IMR-90 (cell line): ENCODE measurements at regions not wholly inside any gene's neighbourhood (a gene's known extent, or its start where the extent isn't known, plus 50 kb on each side); places are given as distances from the start of the nearest gene placed in this dataset.

Experiments used
- ATAC-seq: fragments of 200-7000 bp; cut with Tn5 transposase; 2 replicates; pipeline ENCODE4 v1.9.1; 2020; ENCODE audit warnings: low read depth, mild to moderate bottlenecking, moderate library complexity
- BruUV-seq: library from RNA; stranded (reverse); fragments of 400-500 nt; replicated peaks from 2 replicates; lab custom pipeline; 2021; lab: Mats Ljungman, UMichigan
- CTCF ChIA-PET: fragments of 300-600 bp; formaldehyde crosslinking; extraction: SDS; loops from one replicate; lab custom pipeline; 2021; ENCODE audit warnings: antibody characterized with exemption; lab: Yijun Ruan, JAX
- POLR2A ChIA-PET: fragments of 300-600 bp; sonication (Branson Sonifier 250); formaldehyde crosslinking; loops from one replicate; lab custom pipeline; 2022; ENCODE audit warnings: antibody characterized with exemption; ENCODE audit not compliant: unreplicated experiment; lab: Charles Lee
- DNase-seq: peaks from one replicate; pipeline ENCODE4 v3.0.0; 2013
- H2AFZ ChIP-seq: replicated peaks from 2 replicates; pipeline ENCODE3; 2013; ENCODE audit warnings: low read length, mild to moderate bottlenecking; ENCODE audit not compliant: poor library complexity
- H2AK5ac ChIP-seq: 2 replicates; pipeline ENCODE4 v1.6.1; 2013; ENCODE audit warnings: low read depth, low read length, inconsistent platforms
- H2AK9ac ChIP-seq: replicated peaks from 2 replicates; pipeline ENCODE3; 2013; ENCODE audit warnings: mild to moderate bottlenecking, low read depth, low read length, moderate library complexity; ENCODE audit not compliant: poor library complexity
- H2BK120ac ChIP-seq: 2 replicates; pipeline ENCODE4 v1.6.1; 2013; ENCODE audit warnings: low read depth, low read length, inconsistent platforms
- H2BK15ac ChIP-seq: 3 replicates; pipeline ENCODE4 v1.6.1; 2013; ENCODE audit warnings: low read depth, low read length, inconsistent platforms
- H2BK20ac ChIP-seq: 2 replicates; pipeline ENCODE4 v1.6.1; 2013; ENCODE audit warnings: low read depth, mild to moderate bottlenecking, inconsistent platforms, low read length, moderate library complexity
- H2BK5ac ChIP-seq: 2 replicates; pipeline ENCODE4 v1.6.1; 2013; ENCODE audit warnings: mild to moderate bottlenecking, low read depth, low read length, inconsistent platforms; ENCODE audit not compliant: poor library complexity, severe bottlenecking
- H3K14ac ChIP-seq: replicated peaks from 2 replicates; pipeline ENCODE4 v1.6.1; 2013; ENCODE audit warnings: low read depth, low read length, inconsistent platforms
- H3K18ac ChIP-seq: 2 replicates; pipeline ENCODE4 v1.6.1; 2013; ENCODE audit warnings: low read depth, low read length, control low read depth
- H3K23ac ChIP-seq: 2 replicates; pipeline ENCODE4 v1.6.1; 2013; ENCODE audit warnings: low read depth, low read length, inconsistent platforms
- H3K27ac ChIP-seq: 2 replicates; pipeline ENCODE4 v1.5.1; 2013; ENCODE audit warnings: mild to moderate bottlenecking, control low read depth, low read length; ENCODE audit not compliant: insufficient read depth
- H3K27me3 ChIP-seq: 2 replicates; pipeline ENCODE4 v1.6.1; 2013; ENCODE audit warnings: low read length; ENCODE audit not compliant: control insufficient read depth, insufficient read depth
- H3K36me3 ChIP-seq: 2 replicates; pipeline ENCODE4 v1.6.1; 2013; ENCODE audit warnings: low read length, mixed read lengths; ENCODE audit not compliant: control insufficient read depth, insufficient read depth
- H3K4ac ChIP-seq: 2 replicates; pipeline ENCODE4 v1.6.1; 2013; ENCODE audit warnings: low read depth, low read length, inconsistent platforms
- H3K4me1 ChIP-seq: 2 replicates; pipeline ENCODE4 v1.6.1; 2013; ENCODE audit warnings: low read length, mixed read lengths; ENCODE audit not compliant: control insufficient read depth, insufficient read depth
- H3K4me2 ChIP-seq: 2 replicates; pipeline ENCODE4 v1.6.1; 2013; ENCODE audit warnings: low read depth, mild to moderate bottlenecking, control low read depth, low read length, moderate library complexity
- H3K4me3 ChIP-seq: 2 replicates; pipeline ENCODE4 v1.5.1; 2013; ENCODE audit warnings: low read depth, mild to moderate bottlenecking, control low read depth, low read length, moderate library complexity; ENCODE audit not compliant: insufficient read depth
- H3K56ac ChIP-seq: 2 replicates; pipeline ENCODE4 v1.6.1; 2013; ENCODE audit warnings: low read length, inconsistent platforms; ENCODE audit not compliant: insufficient read depth; ENCODE audit errors: extremely low read depth
- H3K79me1 ChIP-seq, 2 experiments: 2 replicates each; pipeline ENCODE4 v1.6.1; 2013; ENCODE audit warnings: low read length in 2 of 2, inconsistent platforms in 1 of 2, low read depth in 1 of 2
- H3K9ac ChIP-seq: 2 replicates; pipeline ENCODE4 v1.6.1; 2013; ENCODE audit warnings: low read depth, low read length, control low read depth
- H3K9me1 ChIP-seq: 2 replicates; pipeline ENCODE4 v1.6.1; 2013; ENCODE audit warnings: low read length, inconsistent platforms; ENCODE audit not compliant: insufficient read depth
- H3K9me3 ChIP-seq: 2 replicates; pipeline ENCODE4 v1.6.1; 2013; ENCODE audit warnings: low read length; ENCODE audit not compliant: control insufficient read depth, insufficient read depth
- H4K20me1 ChIP-seq: 2 replicates; pipeline ENCODE4 v1.6.1; 2013; ENCODE audit warnings: low read length, inconsistent platforms; ENCODE audit not compliant: insufficient read depth
- H4K5ac ChIP-seq: 2 replicates; pipeline ENCODE4 v1.6.1; 2013; ENCODE audit warnings: mild to moderate bottlenecking, low read depth, low read length, control low read depth
- H4K8ac ChIP-seq, 2 experiments: 2 replicates each; pipeline ENCODE4 v1.6.1; 2013; ENCODE audit warnings: low read depth in 2 of 2, low read length in 2 of 2, control low read depth in 1 of 2, inconsistent platforms in 1 of 2
- H4K91ac ChIP-seq: 2 replicates; pipeline ENCODE4 v1.6.1; 2013; ENCODE audit warnings: low read depth, low read length, inconsistent platforms; ENCODE audit not compliant: insufficient read depth
- BHLHE40 ChIP-seq: fragments of 150-350 bp; IDR thresholded peaks from 2 replicates; pipeline ENCODE4 v1.6.1; 2016; ENCODE audit warnings: mild to moderate bottlenecking, low read depth, low read length
- CEBPB ChIP-seq: IDR thresholded peaks from 2 replicates; pipeline ENCODE4 v1.6.1; 2012; ENCODE audit warnings: low read depth, low read length, improper control_type of control experiment
- CHD1 ChIP-seq: IDR thresholded peaks from 2 replicates; pipeline ENCODE4 v1.6.1; 2012; ENCODE audit warnings: low read depth, low read length, improper control_type of control experiment
- ELK1 ChIP-seq: fragments of 150-350 bp; IDR thresholded peaks from 2 replicates; pipeline ENCODE4 v1.6.1; 2016; ENCODE audit warnings: low read depth, mild to moderate bottlenecking, low read length, moderate library complexity, borderline replicate concordance
- FOS ChIP-seq: fragments of 150-350 bp; IDR thresholded peaks from 2 replicates; pipeline ENCODE4 v1.6.1; 2016; ENCODE audit warnings: low read depth, low read length
- MAFK ChIP-seq: IDR thresholded peaks from 2 replicates; pipeline ENCODE4 v1.6.1; 2012; ENCODE audit warnings: low read depth, low read length, improper control_type of control experiment
- MAZ ChIP-seq: IDR thresholded peaks from 2 replicates; pipeline ENCODE4 v1.6.1; 2012; ENCODE audit warnings: low read depth, mild to moderate bottlenecking, low read length, improper control_type of control experiment, moderate library complexity, borderline replicate concordance
- MXI1 ChIP-seq: IDR thresholded peaks from 2 replicates; pipeline ENCODE4 v1.6.1; 2012; ENCODE audit warnings: low read depth, mild to moderate bottlenecking, low read length, moderate library complexity, borderline replicate concordance
- NFE2L2 ChIP-seq: fragments of 150-350 bp; IDR thresholded peaks from 2 replicates; pipeline ENCODE4 v1.6.1; 2016; ENCODE audit warnings: low read depth, mild to moderate bottlenecking, low read length
- POLR2A ChIP-seq: IDR thresholded peaks from 2 replicates; pipeline ENCODE4 v1.6.1; 2012; ENCODE audit warnings: mild to moderate bottlenecking, low read depth, low read length
- RAD21 ChIP-seq: IDR thresholded peaks from 2 replicates; pipeline ENCODE4 v1.6.1; 2012; ENCODE audit warnings: low read length, improper control_type of control experiment
- RCOR1 ChIP-seq: IDR thresholded peaks from 2 replicates; pipeline ENCODE4 v1.6.1; 2012; ENCODE audit warnings: mild to moderate bottlenecking, low read length, improper control_type of control experiment; ENCODE audit not compliant: insufficient replicate concordance
- RFX5 ChIP-seq: IDR thresholded peaks from 2 replicates; pipeline ENCODE4 v1.8.0; 2012; ENCODE audit warnings: low read depth, mild to moderate bottlenecking, low read length, moderate library complexity
- SMC3 ChIP-seq: fragments of 150-350 bp; IDR thresholded peaks from 2 replicates; pipeline ENCODE4 v1.6.1; 2016; ENCODE audit warnings: low read depth, mild to moderate bottlenecking, antibody characterized with exemption, low read length, moderate library complexity
- USF2 ChIP-seq: fragments of 150-350 bp; IDR thresholded peaks from 2 replicates; pipeline ENCODE4 v1.6.1; 2017; ENCODE audit warnings: mild to moderate bottlenecking, antibody characterized with exemption, low read length, low read depth
- WGBS, 2 experiments: methylation state at CpG; one replicate each; pipeline versions ENCODE4 v1.1.5 to v1.1.7; 2013; ENCODE audit warnings: missing lambda C conversion rate in 2 of 2; ENCODE audit not compliant: insufficient read length in 1 of 2; ENCODE audit errors: extremely low coverage in 2 of 2; 5-methylcytosine and 5-hydroxymethylcytosine counted together
- dilution Hi-C: fragments of 300-500 bp; cut with HindIII; formaldehyde crosslinking; loops from one replicate; pipeline ENCODE4 v1.14.3; 2018; ENCODE audit warnings: low sequenced_read_pairs; ENCODE audit not compliant: unreplicated experiment
- in situ Hi-C: fragments of 300-500 bp; cut with MboI; formaldehyde crosslinking; loops from 3 replicates; pipeline ENCODE4 v1.14.3; 2019; ENCODE audit warnings: low sequenced_read_pairs, inconsistent platforms, mixed read lengths
- intact Hi-C: fragments of 100-400 bp; cut with micrococcal nuclease; formaldehyde crosslinking; loops from 2 replicates; pipeline ENCODE4 v1.10.0; 2022
- TF ChIP-seq, protein P1 (sequence below): conservative IDR thresholded peaks from 2 replicates; pipeline ENCODE4 v1.5.1; 2012; ENCODE audit warnings: mild to moderate bottlenecking, low read depth, low read length, improper control_type of control experiment

- Histone ChIP-seq H3K4me2 (no peak overlapping the region), H3K4me3 (no peak overlapping the region), H3K56ac (no peak overlapping the region), H3K9me3 (no peaks in the 10 kb centered on the region), H3K9ac (no peak overlapping the region), H2BK20ac (no peak overlapping the region), H3K4ac (no peak overlapping the region), H3K4me1 (no peaks in the 10 kb centered on the region), H3K27ac (no peak overlapping the region), H3K18ac (no peak overlapping the region), H4K5ac (no peak overlapping the region), H3K36me3 (no peaks in the 10 kb centered on the region), H3K27me3 (no peaks in the 10 kb centered on the region; the same call in 1 of the 2 replicates), H2BK120ac (no peak overlapping the region), H3K14ac (no peak overlapping the region), H4K20me1 (no peaks in the 10 kb centered on the region), H2AK9ac (no peak overlapping the region), H3K9me1 (no peaks in the 10 kb centered on the region), H4K8ac (no peak overlapping the region), H2AFZ (no peak overlapping the region), H3K23ac (no peak overlapping the region), H3K79me1 (no peaks in the 10 kb centered on the region), H2BK5ac (no peak overlapping the region), H4K91ac (no peak overlapping the region), H2AK5ac (no peak overlapping the region), H2BK15ac (no peak overlapping the region)
- dilution Hi-C loops: no loop called here
- ATAC-seq (no peak), DNase-seq (no peak)
- TF ChIP-seq CHD1 (no peak), MXI1 (no peak), FOS (no peak), NFE2L2 (no peak), RCOR1 (no peak), MAFK (no peak), MAZ (no peak), RAD21 (no peak), USF2 (no peak), RFX5 (no peak), BHLHE40 (no peak), ELK1 (no peak), POLR2A (no peak), CEBPB (no peak), SMC3 (no peak)
- TF ChIP-seq, protein P1, sequence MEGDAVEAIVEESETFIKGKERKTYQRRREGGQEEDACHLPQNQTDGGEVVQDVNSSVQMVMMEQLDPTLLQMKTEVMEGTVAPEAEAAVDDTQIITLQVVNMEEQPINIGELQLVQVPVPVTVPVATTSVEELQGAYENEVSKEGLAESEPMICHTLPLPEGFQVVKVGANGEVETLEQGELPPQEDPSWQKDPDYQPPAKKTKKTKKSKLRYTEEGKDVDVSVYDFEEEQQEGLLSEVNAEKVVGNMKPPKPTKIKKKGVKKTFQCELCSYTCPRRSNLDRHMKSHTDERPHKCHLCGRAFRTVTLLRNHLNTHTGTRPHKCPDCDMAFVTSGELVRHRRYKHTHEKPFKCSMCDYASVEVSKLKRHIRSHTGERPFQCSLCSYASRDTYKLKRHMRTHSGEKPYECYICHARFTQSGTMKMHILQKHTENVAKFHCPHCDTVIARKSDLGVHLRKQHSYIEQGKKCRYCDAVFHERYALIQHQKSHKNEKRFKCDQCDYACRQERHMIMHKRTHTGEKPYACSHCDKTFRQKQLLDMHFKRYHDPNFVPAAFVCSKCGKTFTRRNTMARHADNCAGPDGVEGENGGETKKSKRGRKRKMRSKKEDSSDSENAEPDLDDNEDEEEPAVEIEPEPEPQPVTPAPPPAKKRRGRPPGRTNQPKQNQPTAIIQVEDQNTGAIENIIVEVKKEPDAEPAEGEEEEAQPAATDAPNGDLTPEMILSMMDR: no peak
- intact Hi-C loops: no loop called here
- in situ Hi-C loops: no loop called here
- no CpG with 5 or more reads among the region's 4 CpGs for WGBS, 2 experiments
- no TSS peak for BruUV-seq
- CTCF ChIA-PET: no interaction called here
- POLR2A ChIA-PET: no interaction called here
These were observed 122.0 kb upstream of the ATP10A start for GRCh38 chr15:25985165-25985564.
